Lower leg skin (tissue), 3 donors: ENCODE measurements at regions not wholly inside any gene's neighbourhood (a gene's known extent, or its start where the extent isn't known, plus 50 kb on each side); places are given as distances from the start of the nearest gene placed in this dataset.

Experiments used
- CTCF ChIP-seq, 3 donors: fragments of 450-650 bp; IDR thresholded peaks; one replicate each; pipeline ENCODE4 v1.5.1; 2016; ENCODE audit warnings: antibody characterized with exemption in 3 of 3, mild to moderate bottlenecking in 3 of 3, moderate library complexity in 2 of 3
- POLR2A ChIP-seq, 2 donors: fragments of 450-650 bp; IDR thresholded peaks; one replicate each; pipeline ENCODE4 v1.6.1; 2016 to 2017; ENCODE audit warnings: antibody characterized with exemption in 2 of 2, mild to moderate bottlenecking in 1 of 2, moderate library complexity in 1 of 2

DNA sequence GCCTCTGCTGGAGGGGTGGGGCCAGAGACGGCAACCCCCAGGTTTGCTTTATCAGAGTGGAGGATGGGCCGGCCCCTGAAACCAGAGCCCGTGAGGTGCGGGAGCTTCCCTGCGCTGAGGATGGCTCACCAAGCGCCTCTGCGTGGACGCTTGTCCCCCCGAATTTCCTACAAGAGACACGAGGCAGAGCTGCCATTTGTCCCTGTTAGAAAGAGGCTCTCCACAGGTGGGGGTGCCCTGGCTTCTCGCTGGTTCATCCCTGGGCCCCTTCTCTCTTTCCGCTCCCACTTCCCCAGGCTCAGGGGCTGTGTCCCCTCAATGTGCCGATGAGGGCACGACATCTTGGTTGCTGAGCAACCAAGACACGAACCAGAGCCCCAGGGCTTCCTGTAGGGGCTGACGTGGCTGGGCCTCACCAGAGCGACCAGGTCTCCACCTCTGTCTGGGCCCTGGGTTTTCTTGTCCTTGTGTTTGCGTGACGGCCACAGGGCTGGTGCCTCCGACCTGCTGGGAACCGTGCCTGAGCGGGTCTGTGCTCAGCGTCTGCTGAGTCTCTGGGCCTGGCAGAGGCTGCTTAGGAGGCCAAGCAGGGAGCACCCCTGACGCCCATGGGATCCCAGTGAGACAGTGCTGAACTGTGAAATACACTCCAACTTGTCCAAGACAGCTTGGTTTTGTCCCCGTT is 119.6 kb upstream of the COL5A1 start:
- no peak for TF ChIP-seq CTCF (IDR thresholded peaks at IDR 0.05)
- no peak for TF ChIP-seq POLR2A (IDR thresholded peaks at IDR 0.05)
